HFFc6 (cell line): ENCODE measurements at regions not wholly inside any gene's neighbourhood (a gene's known extent, or its start where the extent isn't known, plus 50 kb on each side); places are given as distances from the start of the nearest gene placed in this dataset.

Experiments
- DNase-seq: peaks from one replicate; pipeline ENCODE4 v3.0.0-alpha.2; 2018
- H3K27ac Mint-ChIP-seq: 2 replicates; pipeline ENCODE4 v1.8.0; 2020; ENCODE audit warnings: mild to moderate bottlenecking, mixed read lengths
- H3K27me3 Mint-ChIP-seq: 2 replicates; pipeline ENCODE4 v1.8.0; 2021; ENCODE audit warnings: mild to moderate bottlenecking, moderate library complexity, mixed read lengths; ENCODE audit not compliant: insufficient read depth
- H3K36me3 Mint-ChIP-seq: 2 replicates; pipeline ENCODE4 v1.8.0; 2021; ENCODE audit warnings: low read depth, mixed read lengths
- H3K4me1 Mint-ChIP-seq: 2 replicates; pipeline ENCODE4 v1.8.0; 2020; ENCODE audit warnings: low read depth, mixed read lengths
- H3K4me3 Mint-ChIP-seq: 2 replicates; pipeline ENCODE4 v1.8.0; 2020; ENCODE audit warnings: mild to moderate bottlenecking, moderate library complexity, mixed read lengths
- H3K9me3 Mint-ChIP-seq: 2 replicates; pipeline ENCODE4 v1.8.0; 2020; ENCODE audit warnings: mild to moderate bottlenecking, mixed read lengths
- TF ChIP-seq, protein P1 (sequence below): fragments of 200-600 bp; sonication (generic); IDR thresholded peaks from 2 replicates; pipeline ENCODE4 v1.5.0; 2021; ENCODE audit warnings: antibody characterized with exemption, mild to moderate bottlenecking

DNA sequence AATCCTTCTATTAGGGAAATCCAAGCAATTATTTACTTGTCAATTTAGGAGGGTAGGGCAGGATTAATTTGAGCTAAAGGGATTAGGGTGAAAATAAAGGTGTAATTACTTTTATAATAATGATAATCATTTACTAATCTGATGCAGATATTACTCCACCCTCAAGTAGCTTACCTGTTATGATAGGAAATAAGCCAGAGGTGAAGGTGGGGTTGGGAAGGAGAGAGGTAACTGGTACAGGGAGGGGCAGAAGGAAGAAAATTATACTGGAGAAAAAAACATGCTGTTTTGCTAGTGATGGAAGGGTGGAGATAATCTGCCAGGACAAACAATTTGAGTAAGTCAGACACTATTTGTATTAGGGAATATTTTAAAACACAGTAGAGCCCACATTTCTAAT lies 157.7 kb downstream of the BARX2 start:
- H3K36me3 Mint-ChIP-seq = no peaks in the 10 kb centered on the region; the same call in 1 of the 2 replicates
- peaks cover 26% of the 10 kb centered on the region for H3K9me3 Mint-ChIP-seq
- H3K4me3 Mint-ChIP-seq = no peak overlapping the region
- no peaks in the 10 kb centered on the region for H3K4me1 Mint-ChIP-seq
- DNase-seq = no peak
- TF ChIP-seq, protein P1, sequence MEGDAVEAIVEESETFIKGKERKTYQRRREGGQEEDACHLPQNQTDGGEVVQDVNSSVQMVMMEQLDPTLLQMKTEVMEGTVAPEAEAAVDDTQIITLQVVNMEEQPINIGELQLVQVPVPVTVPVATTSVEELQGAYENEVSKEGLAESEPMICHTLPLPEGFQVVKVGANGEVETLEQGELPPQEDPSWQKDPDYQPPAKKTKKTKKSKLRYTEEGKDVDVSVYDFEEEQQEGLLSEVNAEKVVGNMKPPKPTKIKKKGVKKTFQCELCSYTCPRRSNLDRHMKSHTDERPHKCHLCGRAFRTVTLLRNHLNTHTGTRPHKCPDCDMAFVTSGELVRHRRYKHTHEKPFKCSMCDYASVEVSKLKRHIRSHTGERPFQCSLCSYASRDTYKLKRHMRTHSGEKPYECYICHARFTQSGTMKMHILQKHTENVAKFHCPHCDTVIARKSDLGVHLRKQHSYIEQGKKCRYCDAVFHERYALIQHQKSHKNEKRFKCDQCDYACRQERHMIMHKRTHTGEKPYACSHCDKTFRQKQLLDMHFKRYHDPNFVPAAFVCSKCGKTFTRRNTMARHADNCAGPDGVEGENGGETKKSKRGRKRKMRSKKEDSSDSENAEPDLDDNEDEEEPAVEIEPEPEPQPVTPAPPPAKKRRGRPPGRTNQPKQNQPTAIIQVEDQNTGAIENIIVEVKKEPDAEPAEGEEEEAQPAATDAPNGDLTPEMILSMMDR = no peak
- H3K27ac Mint-ChIP-seq = no peak overlapping the region
- peaks cover 3% of the 10 kb centered on the region for H3K27me3 Mint-ChIP-seq

DNA sequence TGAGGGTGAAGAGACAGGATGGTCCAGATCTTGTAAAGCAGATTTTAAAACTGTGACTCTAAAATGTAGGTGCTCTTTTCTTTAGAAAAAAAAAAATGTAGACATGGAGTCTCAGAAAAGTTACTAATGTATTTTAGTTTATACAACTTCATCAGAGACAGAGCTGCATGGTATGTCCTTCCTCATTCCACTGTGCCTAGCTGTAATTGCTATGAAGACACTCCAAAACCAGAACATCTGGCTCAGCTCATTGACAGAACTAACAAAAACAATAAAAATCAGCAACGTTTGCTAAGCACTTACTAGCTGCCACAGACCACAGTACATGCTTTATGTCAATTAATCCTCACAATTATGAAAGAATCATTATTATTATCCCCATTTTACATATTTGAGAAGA lies 160.7 kb downstream of the BARX2 start:
- DNase-seq = no peak
- Mint-ChIP-seq H3K4me1 (no peaks in the 10 kb centered on the region), H3K27ac (no peak overlapping the region), H3K36me3 (peaks cover 6% of the 10 kb centered on the region; the same call in 1 of the 2 replicates), H3K9me3 (peaks cover 39% of the 10 kb centered on the region), H3K4me3 (no peak overlapping the region), H3K27me3 (peaks cover 4% of the 10 kb centered on the region)
- TF ChIP-seq, protein P1 = no peak

DNA sequence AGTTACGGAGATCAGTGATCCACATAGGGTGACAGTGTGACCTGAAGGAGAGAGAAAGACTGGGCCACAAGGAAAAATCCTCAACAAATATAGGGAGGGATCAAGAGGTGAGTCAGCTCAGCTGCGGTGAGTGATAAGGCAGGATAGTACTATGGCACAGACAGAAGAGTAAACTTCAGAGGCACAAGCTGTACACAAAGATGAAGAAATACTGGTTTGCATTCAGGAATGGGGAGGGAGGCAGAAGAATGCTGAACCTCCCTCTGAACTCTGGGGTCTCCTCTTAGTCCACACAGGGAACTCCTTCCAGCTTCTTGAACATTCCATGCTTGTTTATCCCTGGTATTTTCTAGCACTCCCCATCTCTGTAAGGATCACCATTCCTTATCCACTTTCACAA lies 162.7 kb downstream of the BARX2 start:
- Mint-ChIP-seq H3K4me1 (no peaks in the 10 kb centered on the region), H3K9me3 (peaks cover 43% of the 10 kb centered on the region), H3K4me3 (no peak overlapping the region), H3K36me3 (peaks cover 6% of the 10 kb centered on the region; the same call in 1 of the 2 replicates), H3K27me3 (peaks cover 4% of the 10 kb centered on the region), H3K27ac (no peak overlapping the region)
- TF ChIP-seq, protein P1 = no peak
- DNase-seq = no peak

DNA sequence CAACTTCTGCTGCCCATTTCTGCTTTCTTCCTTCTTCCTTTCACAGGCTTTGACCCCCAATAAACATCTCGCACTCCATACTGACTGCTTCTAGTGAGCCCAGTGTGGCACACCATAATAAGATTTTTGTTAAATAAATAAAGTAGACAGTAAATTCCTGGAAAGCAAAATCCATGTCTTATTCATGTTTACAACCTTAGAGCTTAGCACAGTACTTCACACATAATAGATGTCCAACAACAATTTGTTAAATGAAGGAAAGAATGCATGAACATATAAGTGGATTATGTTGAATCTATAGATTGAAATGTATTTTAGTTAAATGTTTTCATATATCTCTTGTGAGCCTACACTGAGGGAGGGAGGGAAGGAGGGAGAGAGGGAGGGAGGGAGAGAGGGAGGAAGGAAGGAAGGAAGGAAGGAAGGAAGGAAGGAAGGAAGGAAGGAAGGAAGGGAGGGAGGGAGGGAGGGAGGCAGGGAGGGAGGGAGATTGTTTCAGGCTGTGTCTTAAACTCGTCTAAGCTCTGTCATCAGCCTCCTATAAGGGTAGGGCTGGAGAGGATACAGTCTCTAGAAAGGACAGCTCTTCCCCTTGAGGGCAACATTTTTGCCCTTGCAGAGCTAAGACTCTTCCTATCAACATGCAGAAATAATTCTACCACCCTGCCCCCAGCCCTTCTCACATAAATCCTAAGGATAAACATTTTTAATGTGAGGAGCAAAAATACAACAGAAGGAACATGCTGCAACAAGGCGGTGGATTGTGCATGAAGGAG lies 168.1 kb downstream of the BARX2 start:
- DNase-seq = no peak
- Mint-ChIP-seq H3K36me3 (peaks cover 6% of the 10 kb centered on the region; the same call in 1 of the 2 replicates), H3K9me3 (peaks cover 15% of the 10 kb centered on the region), H3K27me3 (peaks cover 3% of the 10 kb centered on the region), H3K4me1 (no peaks in the 10 kb centered on the region), H3K27ac (no peak overlapping the region), H3K4me3 (no peak overlapping the region)
- TF ChIP-seq, protein P1 = no peak

DNA sequence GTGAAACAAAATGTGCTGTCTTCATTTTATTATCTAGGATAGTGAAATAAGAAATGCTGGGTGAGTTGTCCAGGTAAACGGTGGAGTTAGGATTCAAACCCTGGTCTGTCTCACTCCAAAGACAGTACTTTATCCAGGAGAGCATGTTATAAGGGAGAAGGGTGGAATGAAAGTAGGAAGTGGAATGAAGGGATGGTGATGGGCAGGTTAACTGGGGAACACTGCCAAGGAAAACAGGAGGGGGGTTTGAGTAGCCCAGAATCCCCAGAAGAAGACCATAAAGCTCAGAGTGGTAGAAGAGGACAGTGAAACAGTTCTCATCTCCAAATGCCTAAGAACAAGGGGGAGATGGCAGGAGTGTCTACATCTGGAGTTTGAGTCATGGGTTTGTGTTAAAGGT lies 169.0 kb downstream of the BARX2 start:
- no peak overlapping the region for H3K27ac Mint-ChIP-seq
- peaks cover 6% of the 10 kb centered on the region; the same call in 1 of the 2 replicates for H3K36me3 Mint-ChIP-seq
- H3K27me3 Mint-ChIP-seq = peaks cover 3% of the 10 kb centered on the region
- H3K4me3 Mint-ChIP-seq = no peak overlapping the region
- no peaks in the 10 kb centered on the region for H3K4me1 Mint-ChIP-seq
- H3K9me3 Mint-ChIP-seq = peaks cover 11% of the 10 kb centered on the region
- DNase-seq = no peak
- TF ChIP-seq, protein P1 = no peak
